ENCODE measurements at regions not wholly inside any gene's neighbourhood (a gene's known extent, or its start where the extent isn't known, plus 50 kb on each side); places are given as distances from the start of the nearest gene placed in this dataset.
"Not testable (repeated sequence)": the region's sequence is repeated elsewhere in the genome, so short reads cannot be mapped to it uniquely, and the experiment has no call there.

DNA sequence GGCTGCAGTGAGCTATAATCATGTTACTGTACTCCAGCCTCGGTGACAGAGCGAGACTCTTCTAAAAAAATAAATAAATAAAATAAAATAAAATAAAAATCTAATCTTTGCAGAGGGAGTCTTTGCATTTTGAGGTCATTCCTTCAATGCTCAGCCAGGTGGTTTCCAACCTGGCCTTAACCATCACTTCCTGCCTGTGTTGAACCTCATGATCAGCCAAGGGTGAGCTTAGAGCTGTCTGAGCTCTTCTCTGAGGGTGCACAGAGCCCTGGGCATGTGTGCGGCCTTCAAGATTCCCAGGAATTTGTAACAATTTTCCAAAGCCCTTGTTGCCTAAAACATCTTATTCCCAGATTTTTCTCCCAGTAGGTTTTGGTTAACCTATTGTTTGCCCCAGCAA is 94.3 kb downstream of the KCNJ12 start:
- TF ChIP-seq, protein P1, sequence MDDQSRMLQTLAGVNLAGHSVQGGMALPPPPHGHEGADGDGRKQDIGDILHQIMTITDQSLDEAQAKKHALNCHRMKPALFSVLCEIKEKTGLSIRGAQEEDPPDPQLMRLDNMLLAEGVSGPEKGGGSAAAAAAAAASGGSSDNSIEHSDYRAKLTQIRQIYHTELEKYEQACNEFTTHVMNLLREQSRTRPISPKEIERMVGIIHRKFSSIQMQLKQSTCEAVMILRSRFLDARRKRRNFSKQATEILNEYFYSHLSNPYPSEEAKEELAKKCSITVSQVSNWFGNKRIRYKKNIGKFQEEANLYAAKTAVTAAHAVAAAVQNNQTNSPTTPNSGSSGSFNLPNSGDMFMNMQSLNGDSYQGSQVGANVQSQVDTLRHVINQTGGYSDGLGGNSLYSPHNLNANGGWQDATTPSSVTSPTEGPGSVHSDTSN (CRISPR knock-in tag; IDR thresholded peaks at IDR 0.05): not testable (repeated sequence)
- TF ChIP-seq ZNF623, SP2 (tag by site-specific recombination; IDR thresholded peaks at IDR 0.05): not testable (repeated sequence)

Data from HEK293 (cell line).